ENCODE measurements at regions not wholly inside any gene's neighbourhood (a gene's known extent, or its start where the extent isn't known, plus 50 kb on each side); places are given as distances from the start of the nearest gene placed in this dataset.

- DNase-seq, result no peak
These were observed 50.7 kb upstream of the TNFRSF21 start for GRCh38 chr6:47360388-47360787.

GRCh38 chr6:47362857-47363461 is 53.3 kb upstream of the TNFRSF21 start:
- no peak for DNase-seq

GRCh38 chr6:47363736-47364135 is 54.0 kb upstream of the TNFRSF21 start:
- no peak for DNase-seq

DNA sequence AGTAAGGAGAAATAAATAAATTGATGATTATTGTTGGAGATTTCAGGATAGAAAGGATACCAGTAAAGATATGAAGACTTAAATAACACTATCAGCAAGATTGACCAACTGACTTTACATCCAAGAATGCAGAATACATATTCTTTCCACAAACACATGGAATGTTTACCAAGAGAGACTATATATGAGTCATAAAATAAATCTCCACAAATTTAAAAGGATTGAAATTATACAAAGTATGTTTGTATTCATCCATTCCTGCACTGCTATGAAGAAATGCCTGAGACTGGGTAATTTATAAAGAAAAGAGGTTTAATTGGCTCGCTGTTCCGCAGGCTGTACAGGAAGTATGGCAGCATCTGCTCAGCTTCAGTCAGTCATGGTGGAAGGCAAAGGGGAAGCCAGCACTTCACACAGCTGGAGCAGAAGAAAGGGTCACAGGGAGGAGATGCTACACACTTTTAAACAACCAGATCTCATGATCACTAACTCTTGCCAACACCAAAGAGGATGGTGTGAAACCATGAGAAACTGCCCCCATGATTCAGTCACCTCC is 56.7 kb upstream of the TNFRSF21 start:
- no peak for DNase-seq

DNA sequence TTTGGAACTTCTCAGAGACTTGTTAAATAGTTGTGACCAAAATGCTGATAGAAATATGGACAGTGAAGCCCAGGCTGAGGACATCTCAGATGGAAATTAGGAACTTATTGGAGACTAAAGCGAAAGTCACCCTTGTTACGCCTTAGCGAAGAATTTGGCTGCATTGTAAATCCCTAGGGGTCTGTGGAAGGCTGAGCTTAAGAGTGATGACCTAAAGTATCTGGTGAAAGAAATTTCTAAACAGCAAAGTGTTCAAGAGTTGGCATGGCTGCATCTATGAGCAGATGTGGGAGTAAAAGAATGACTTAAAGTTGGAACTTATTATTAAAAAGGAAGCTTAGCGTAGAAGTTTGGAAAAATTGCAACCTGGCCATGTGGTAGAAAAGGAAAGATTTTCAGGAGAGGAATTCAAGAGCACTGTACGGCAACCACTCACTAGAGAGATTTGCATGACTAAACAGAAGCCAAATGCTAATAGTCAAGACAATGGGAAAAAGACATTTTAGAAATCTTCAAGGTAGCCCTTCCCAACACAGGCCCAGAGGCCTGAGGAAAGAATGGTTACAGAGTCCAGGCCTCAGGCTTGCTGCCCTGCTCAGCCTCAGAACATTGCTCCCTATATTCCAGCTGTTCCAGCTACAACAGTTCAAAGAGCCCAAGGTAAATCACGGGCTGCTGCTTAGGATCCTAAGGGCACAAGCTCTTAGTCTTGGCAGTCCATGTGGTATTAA is 61.6 kb upstream of the TNFRSF21 start:
- DNase-seq, result no peak

DNA sequence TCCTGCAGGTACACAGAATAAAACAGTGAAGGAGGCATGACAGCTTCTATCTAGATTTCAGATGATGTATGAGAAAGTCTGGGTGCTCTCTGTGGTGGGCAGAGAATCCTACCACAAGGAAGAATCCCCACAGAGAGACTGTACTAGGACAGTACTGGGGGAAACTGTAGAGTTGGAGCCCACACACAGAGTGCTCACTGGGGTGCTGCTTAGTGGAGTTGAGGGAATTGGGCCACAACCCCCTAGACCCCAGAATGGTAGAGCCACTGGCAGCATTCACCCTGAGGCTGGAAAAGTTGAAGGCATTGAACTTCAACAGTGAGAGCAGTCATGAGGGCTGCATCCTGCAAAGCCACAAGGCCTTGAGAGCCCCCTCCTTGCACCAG is 62.2 kb upstream of the TNFRSF21 start:
- DNase-seq, result no peak

- no peak for DNase-seq
These were observed 62.6 kb upstream of the TNFRSF21 start for GRCh38 chr6:47372318-47372717.

DNA sequence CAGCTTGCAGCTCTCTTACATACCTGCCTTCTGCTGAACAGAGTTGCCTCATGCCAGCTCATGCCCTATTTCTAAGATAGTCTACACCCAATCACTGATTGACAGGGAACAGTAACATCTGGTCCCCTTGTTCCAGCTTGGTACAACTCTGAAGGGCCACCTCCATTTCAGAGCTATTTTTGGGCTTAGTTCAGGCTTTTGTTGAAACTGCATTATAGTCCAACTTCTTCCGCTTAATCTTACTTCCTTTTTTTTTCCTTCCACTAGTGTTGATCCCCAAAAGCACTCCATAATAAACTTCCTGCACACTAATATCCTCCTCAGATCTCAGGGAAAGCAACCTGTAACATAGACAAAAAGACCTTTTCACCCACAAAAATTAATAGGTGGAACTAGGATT is 65.7 kb upstream of the TNFRSF21 start:
- no peak for DNase-seq

- no peak for DNase-seq
These were observed 67.2 kb upstream of the TNFRSF21 start for GRCh38 chr6:47376930-47377329.

DNA sequence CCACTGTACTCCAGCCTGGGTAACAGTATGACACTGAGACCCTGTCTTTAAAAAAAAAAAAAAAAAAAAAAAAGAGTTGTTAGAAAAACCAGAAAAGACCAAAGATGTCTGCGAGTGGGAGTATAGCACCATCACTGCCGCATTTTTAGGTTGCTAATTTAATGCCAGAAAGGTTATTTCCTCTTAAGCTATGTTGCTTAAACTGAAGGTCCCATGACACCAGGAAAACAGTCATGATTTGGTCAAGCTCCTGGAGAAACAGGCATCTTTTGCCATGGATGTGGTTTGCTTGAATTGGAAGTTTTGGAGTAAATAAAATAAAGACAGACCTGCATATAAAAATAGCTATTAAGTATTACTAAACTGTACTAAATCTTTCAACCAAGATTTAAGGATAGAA is 68.3 kb upstream of the TNFRSF21 start:
- no peak for DNase-seq

GRCh38 chr6:47379328-47379727 is 69.6 kb upstream of the TNFRSF21 start:
- DNase-seq, result no peak

DNA sequence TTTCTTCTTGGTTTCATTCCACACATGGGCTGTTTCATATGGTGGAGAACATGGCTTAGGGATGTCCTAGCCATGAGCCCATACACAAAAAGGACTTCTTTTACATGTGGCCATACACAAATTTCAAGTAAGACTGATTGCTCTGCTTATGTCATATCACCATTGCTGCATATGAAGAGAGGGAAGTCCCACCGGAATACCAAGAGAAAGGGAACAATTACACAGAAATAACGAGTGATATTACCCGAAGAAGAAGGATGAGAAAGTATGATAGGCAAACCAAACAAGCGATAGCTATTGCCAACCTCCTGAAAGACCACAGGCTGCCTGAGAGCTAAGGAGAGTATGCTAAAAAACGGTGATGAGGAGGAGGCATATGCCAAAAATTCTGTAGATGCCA is 70.5 kb upstream of the TNFRSF21 start:
- no peak for DNase-seq

DNA sequence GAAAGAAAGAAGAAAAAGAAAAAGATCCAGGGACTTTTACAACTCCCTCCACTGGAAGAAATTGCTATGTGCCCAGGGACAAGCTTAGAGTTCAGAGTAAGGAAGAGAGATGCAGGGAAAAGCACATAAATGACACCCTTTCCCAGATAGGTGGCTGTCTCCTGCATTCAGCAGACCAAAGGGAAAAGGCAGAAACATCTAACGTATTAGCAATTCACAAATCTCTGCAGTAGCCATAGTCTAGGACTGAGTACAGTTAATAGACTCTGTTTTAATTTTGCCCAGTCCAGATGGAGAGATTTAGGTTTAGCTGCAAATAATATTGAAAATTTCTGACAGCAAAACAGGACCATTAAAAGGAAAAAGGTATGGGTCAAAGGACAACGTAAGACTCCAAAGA is 71.3 kb upstream of the TNFRSF21 start:
- DNase-seq, result no peak

DNA sequence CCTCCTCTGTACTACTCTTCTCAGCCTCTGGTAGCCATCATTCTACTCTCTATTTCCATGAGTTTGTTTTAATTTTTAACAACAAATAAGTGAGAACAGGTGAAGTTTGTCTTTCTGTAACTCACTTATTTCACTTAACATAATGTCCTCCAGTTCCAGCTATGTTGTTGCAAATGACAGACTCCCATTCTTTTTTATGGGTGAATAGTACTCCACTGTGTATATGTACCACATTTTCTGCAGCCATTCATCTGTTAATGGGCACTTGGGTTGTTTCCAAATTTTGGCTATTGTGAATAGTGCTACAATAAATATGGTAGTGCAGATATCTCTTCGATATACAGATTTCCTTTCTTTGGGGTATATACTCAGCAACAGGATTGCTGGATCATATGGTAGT is 73.7 kb upstream of the TNFRSF21 start:
- DNase-seq, result no peak

- no peak for DNase-seq
These were observed 82.0 kb upstream of the TNFRSF21 start for GRCh38 chr6:47391675-47392074.

DNA sequence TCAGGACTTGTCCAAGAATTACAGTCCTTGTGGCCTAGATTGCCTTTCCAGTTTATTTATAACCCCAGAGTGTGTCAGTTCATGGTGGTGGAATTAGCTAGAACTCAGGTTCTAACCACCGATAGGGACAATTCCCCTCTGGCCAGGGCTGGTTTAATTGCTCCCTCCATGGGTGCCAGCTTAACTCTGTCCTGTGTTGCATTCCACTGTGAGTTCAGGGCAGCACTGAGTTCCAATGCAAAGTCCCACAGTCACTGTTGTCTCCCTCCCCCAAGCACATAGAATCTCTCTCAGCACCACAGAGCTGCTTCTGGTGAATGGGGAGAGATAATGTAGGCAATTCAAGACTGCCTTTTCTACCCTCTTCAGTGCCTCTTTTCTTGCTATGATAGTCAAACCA is 82.5 kb upstream of the TNFRSF21 start:
- no peak for DNase-seq

DNA sequence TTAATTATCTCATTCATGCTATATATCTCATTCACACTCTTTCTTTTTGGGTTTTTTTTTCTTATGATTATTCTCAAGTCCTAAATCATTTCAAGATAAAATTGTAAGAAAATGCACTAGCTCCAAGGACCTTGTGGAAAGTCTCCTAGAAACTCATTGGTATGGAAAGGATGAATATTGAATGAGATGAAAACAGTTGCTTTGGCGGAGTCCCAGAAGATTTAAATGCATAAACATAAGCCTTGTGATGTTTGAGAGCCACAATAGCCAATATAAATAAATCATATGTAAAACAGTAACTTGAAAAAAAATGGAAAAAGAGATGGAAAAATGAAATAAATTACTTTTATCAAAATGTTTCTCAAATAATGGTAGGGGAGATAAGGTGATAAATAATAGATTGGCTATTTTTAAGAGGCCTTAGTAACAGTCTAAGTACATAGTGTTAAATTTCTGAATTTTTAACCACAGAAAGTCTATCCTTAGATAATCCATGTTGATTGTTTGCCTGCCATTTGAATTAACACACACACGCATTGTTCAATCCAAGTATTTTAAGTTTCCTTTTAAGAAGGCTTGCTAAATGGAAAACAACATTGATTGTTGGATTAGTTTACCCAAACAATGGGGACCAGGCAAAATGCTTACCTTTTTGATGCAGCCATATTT is 81.1 kb upstream of the CD2AP start:
- DNase-seq, result no peak

- no peak for DNase-seq
These were observed 77.0 kb upstream of the CD2AP start for GRCh38 chr6:47400581-47400980.

DNA sequence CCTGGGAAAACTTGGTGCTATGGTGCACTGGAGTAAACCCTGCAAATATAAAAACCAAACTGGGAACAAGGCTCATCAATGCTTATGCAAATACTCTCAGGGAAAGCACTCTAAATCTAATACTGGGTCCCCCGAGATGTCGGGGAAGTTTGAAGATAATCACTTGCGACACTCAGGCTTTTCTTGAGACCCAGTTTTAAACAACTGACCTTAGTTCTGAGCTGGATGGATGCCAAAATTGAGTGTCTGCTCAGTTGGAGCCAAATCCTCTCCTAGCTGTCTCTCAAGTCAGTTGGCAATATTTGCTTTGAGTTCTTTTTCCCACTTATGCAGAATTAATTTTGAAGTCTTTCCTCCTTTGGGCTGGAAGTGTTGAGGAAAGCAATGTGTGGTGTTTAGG is 75.5 kb upstream of the CD2AP start:
- no peak for DNase-seq

- no peak for DNase-seq
These were observed 74.5 kb upstream of the CD2AP start for GRCh38 chr6:47403056-47403455.

GRCh38 chr6:47403801-47404200 is 73.8 kb upstream of the CD2AP start:
- no peak for DNase-seq

- DNase-seq, result no peak
These were observed 73.2 kb upstream of the CD2AP start for GRCh38 chr6:47404435-47404834.

- no peak for DNase-seq
These were observed 72.3 kb upstream of the CD2AP start for GRCh38 chr6:47405273-47405672.
